ENCODE measurements at regions not wholly inside any gene's neighbourhood (a gene's known extent, or its start where the extent isn't known, plus 50 kb on each side); places are given as distances from the start of the nearest gene placed in this dataset.

DNA sequence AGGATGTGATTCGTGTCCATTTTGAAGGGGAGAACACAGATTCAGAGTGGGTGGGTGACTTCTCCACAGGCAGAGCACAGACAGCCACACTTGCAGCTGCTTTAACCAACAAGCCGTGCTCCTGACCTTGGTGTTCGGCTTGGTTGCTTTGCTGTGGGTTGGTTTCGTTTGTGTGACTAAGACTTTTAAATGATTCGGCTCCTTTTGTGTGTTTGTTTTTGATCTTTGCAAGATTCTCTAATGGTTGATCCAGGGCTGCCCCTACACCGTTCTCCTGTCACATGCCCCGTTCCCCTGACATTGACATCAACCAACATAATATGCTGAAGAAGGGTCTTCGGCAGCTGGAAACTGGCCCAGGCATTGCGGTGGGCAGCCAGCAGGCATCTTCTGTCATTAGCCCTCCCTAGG lies 95.9 kb upstream of the MBOAT2 start:
- TF ChIP-seq, protein P1, sequence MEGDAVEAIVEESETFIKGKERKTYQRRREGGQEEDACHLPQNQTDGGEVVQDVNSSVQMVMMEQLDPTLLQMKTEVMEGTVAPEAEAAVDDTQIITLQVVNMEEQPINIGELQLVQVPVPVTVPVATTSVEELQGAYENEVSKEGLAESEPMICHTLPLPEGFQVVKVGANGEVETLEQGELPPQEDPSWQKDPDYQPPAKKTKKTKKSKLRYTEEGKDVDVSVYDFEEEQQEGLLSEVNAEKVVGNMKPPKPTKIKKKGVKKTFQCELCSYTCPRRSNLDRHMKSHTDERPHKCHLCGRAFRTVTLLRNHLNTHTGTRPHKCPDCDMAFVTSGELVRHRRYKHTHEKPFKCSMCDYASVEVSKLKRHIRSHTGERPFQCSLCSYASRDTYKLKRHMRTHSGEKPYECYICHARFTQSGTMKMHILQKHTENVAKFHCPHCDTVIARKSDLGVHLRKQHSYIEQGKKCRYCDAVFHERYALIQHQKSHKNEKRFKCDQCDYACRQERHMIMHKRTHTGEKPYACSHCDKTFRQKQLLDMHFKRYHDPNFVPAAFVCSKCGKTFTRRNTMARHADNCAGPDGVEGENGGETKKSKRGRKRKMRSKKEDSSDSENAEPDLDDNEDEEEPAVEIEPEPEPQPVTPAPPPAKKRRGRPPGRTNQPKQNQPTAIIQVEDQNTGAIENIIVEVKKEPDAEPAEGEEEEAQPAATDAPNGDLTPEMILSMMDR (IDR thresholded peaks at IDR 0.05) = no peak
- no peak for TF ChIP-seq POLR2AphosphoS5 (IDR thresholded peaks at IDR 0.05)
